IPS-20b (cell line): ENCODE measurements at regions not wholly inside any gene's neighbourhood (a gene's known extent, or its start where the extent isn't known, plus 50 kb on each side); places are given as distances from the start of the nearest gene placed in this dataset.

ENCODE experiments used
- H3K27ac ChIP-seq: one replicate; pipeline ENCODE4 v1.5.1; 2013; ENCODE audit warnings: low read length
- H3K27me3 ChIP-seq: 2 replicates; pipeline ENCODE4 v1.6.1; 2013; ENCODE audit warnings: mild to moderate bottlenecking, low read length, inconsistent platforms; ENCODE audit not compliant: insufficient read depth
- H3K36me3 ChIP-seq: 2 replicates; pipeline ENCODE4 v1.6.1; 2013; ENCODE audit warnings: low read depth, mild to moderate bottlenecking, inconsistent platforms, low read length, moderate library complexity; ENCODE audit not compliant: insufficient read depth
- H3K4me1 ChIP-seq: 2 replicates; pipeline ENCODE4 v1.6.1; 2013; ENCODE audit warnings: mild to moderate bottlenecking, control low read depth, inconsistent platforms, low read length, moderate library complexity; ENCODE audit not compliant: insufficient read depth
- H3K4me3 ChIP-seq: 2 replicates; pipeline ENCODE4 v1.5.1; 2013; ENCODE audit warnings: mild to moderate bottlenecking, low read length, inconsistent platforms
- H3K9ac ChIP-seq: 2 replicates; pipeline ENCODE4 v1.6.1; 2013; ENCODE audit warnings: low read depth, mild to moderate bottlenecking, inconsistent platforms, low read length, moderate library complexity
- H3K9me3 ChIP-seq: 2 replicates; pipeline ENCODE4 v1.6.1; 2013; ENCODE audit warnings: mild to moderate bottlenecking, low read depth, low read length, inconsistent platforms; ENCODE audit not compliant: insufficient read depth

DNA sequence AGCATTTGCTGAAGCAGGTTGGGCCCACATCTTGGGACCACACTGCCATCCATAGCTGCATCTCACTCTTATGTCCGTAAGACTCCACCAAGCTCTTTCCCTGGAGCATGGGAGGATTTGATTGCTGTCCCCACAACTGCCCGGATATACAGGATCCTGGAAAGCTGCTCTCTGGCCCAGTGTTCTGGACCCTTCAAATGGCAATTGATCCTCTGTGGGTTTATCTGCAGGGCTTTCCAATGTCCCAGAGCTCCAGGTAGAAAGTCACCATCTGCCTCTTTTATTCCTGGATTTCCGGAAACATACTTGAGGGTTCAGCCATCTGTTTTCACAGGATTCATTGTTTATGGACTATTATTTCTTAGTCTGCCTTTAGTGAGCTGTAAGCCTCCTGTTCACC, 214.6 kb downstream of the SREK1 start:
- no peaks in the 10 kb centered on the region for H3K4me1 ChIP-seq
- no peak overlapping the region for H3K9ac ChIP-seq
- H3K27ac ChIP-seq = no peak overlapping the region
- H3K27me3 ChIP-seq = no peaks in the 10 kb centered on the region
- no peak overlapping the region for H3K4me3 ChIP-seq
- H3K9me3 ChIP-seq = no peaks in the 10 kb centered on the region
- H3K36me3 ChIP-seq = no peaks in the 10 kb centered on the region

DNA sequence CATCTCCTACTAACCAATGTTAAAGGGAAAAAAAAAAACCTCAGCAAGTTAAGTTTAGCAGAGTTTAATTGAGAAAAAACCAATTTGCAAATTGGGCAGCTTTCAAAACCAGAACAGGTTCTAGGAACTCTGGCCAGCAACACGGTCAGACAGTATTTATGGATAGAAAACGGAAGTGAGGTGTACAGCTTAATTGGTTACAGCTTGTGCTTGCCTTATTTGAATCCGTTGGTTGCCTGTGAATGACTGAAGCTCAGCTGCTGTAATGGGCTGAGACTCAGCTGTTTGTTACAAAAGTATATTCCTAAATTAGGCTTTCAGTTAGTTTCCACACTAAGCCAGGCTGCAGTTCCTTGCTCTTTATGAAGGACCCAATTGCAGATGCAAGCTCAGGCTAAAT, 217.0 kb downstream of the SREK1 start:
- no peak overlapping the region for H3K9ac ChIP-seq
- H3K4me1 ChIP-seq = no peaks in the 10 kb centered on the region
- no peaks in the 10 kb centered on the region for H3K9me3 ChIP-seq
- no peaks in the 10 kb centered on the region for H3K27me3 ChIP-seq
- no peak overlapping the region for H3K4me3 ChIP-seq
- no peak overlapping the region for H3K27ac ChIP-seq
- no peaks in the 10 kb centered on the region for H3K36me3 ChIP-seq

DNA sequence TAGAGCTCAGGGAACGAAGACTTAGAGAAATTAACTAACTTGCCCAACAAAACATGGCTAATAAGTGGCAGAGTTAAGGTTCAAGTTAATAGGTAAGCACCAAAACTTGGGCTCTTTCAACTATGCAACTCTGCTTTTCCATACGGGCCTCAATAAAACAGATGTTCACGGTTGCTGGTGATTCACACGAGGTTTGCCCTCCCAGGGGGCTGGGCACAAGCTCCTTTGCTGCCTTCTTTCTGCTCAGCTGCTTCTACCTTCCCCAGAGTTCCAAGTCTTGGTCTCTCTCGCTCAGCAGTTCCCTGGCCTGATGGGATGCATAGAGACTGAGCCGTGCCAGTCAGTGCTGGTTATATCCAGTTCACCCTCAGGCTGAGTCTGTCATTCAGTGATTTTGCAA, 217.9 kb downstream of the SREK1 start:
- H3K4me3 ChIP-seq = no peak overlapping the region
- no peak overlapping the region for H3K9ac ChIP-seq
- no peak overlapping the region for H3K27ac ChIP-seq
- H3K27me3 ChIP-seq = no peaks in the 10 kb centered on the region
- no peaks in the 10 kb centered on the region for H3K9me3 ChIP-seq
- H3K4me1 ChIP-seq = no peaks in the 10 kb centered on the region
- no peaks in the 10 kb centered on the region for H3K36me3 ChIP-seq

DNA sequence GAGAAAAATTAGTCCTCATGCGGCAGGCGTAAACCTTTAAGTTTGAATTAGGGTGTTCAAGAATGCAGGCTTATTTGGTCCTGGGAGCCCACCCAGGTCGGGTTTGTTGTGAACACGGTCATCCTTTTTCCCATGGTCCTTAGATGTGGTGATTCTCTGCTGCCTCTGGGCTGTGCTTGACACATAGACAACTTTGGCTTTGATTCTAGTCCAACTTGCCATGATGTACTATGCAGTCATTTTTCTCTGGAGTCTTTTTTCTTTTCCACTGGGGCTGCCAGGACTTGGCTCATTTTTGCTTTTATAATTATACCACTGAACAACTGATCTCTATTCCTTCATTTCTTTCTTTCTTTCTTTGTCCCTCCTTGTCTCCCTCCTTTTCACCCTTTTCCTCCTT, 218.6 kb downstream of the SREK1 start:
- H3K27me3 ChIP-seq = no peaks in the 10 kb centered on the region
- H3K4me3 ChIP-seq = no peak overlapping the region
- H3K9me3 ChIP-seq = no peaks in the 10 kb centered on the region
- no peaks in the 10 kb centered on the region for H3K4me1 ChIP-seq
- no peaks in the 10 kb centered on the region for H3K36me3 ChIP-seq
- no peak overlapping the region for H3K27ac ChIP-seq
- no peak overlapping the region for H3K9ac ChIP-seq

DNA sequence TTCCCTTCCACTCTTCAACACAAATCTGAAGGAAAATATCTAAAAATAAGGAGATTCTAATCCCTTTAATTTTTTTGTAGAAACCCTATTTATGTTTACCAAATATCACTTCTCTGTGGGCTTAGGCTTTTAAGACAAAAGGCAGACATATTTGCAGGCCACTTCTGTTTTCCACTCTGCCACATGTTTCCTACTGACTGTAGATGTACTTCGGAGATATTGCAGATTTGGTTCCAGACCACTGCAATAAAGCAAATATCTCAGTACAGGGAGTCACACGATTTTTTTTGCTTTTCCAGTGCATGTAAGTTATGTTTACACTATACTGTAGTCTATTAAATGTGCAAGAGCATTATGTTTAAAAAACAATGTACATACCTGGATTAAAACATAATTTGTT, 219.0 kb downstream of the SREK1 start:
- no peaks in the 10 kb centered on the region for H3K36me3 ChIP-seq
- H3K27ac ChIP-seq = no peak overlapping the region
- H3K27me3 ChIP-seq = no peaks in the 10 kb centered on the region

DNA sequence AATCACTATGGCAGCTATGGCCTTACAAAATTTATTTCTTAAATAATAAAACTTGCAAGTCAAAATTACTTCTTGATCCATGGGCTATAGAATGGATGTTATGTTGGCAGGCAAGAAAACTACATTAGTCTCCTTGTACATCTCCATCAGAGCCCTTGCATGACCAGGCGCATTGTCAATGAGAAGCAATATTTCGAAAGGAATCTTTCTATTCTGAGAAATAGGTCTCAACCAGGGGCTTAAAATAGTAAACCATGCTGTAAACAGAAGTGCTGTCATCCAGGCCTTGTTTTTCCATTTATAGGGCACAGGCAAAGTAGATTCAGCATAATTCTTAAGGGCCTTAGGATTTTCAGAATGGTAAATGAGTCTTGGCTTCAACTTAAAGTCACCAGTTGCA, 220.1 kb downstream of the SREK1 start:
- Histone ChIP-seq H3K27ac (no peak overlapping the region), H3K4me1 (no peaks in the 10 kb centered on the region), H3K4me3 (no peak overlapping the region), H3K9ac (no peak overlapping the region), H3K36me3 (no peaks in the 10 kb centered on the region), H3K9me3 (no peaks in the 10 kb centered on the region), H3K27me3 (no peaks in the 10 kb centered on the region)

More for the DNA sequence above, 219.0 kb downstream of the SREK1 start:
- Histone ChIP-seq H3K9me3 (no peaks in the 10 kb centered on the region), H3K4me3 (no peak overlapping the region), H3K4me1 (no peaks in the 10 kb centered on the region), H3K9ac (no peak overlapping the region)

DNA sequence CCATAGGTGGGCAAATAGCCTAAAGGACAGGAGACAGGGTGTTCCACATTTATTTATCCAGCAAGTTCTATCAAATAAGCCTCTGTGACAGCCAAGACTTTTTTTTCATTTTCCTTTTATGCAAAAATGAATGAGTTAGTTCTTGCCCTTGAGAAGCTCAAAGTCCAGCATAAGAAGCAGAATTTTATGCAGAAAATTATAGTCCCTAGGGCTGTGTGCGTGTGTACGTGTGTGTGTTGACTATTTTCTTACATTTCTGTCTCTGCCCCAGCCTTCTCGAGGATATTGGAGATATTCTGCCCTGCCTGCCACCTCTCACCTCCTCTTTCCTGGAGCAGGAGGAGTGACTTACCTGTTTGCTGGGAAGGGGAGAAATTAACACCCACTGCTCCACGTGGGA, 221.9 kb downstream of the SREK1 start:
- Histone ChIP-seq H3K9ac (no peak overlapping the region), H3K36me3 (no peaks in the 10 kb centered on the region), H3K9me3 (no peaks in the 10 kb centered on the region), H3K27me3 (no peaks in the 10 kb centered on the region), H3K27ac (no peak overlapping the region), H3K4me3 (no peak overlapping the region), H3K4me1 (no peaks in the 10 kb centered on the region)

DNA sequence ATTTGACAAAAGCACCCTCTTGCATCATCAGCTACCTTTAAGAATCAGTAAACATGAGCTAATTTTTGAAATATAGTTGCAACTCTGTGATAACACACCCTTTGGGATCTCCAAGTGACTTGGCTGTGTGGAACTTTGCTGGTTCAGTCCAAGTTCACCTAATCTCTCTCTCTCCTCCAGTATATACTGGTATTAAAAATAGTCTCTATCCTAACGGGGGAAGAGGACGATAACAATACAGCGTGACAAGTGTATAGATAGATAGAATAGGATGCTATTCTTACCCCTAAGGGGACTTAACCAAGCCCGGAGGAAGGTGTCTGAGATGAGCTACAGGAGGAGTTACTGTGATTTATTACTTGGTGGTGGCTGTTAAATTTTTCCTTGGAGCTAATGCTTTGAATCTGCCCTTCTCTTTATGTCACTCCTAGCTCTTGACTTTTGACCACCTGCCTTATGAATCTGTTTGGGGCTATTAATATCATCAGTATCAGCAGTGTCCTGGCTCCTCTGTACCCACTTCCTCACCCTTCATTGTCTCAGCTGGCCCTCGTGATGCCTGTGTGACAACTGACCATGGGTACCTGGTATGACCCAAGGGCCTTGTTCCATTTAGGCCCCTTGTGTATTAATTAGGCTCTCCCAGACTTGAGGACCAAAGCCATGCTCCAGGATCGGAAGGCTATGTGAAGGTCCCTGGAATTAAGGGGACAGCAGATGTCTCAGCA, 223.9 kb downstream of the SREK1 start:
- H3K36me3 ChIP-seq = no peaks in the 10 kb centered on the region
- no peak overlapping the region for H3K4me3 ChIP-seq
- H3K27ac ChIP-seq = no peak overlapping the region
- H3K9ac ChIP-seq = no peak overlapping the region
- no peaks in the 10 kb centered on the region for H3K9me3 ChIP-seq
- no peaks in the 10 kb centered on the region for H3K27me3 ChIP-seq
- H3K4me1 ChIP-seq = no peaks in the 10 kb centered on the region

DNA sequence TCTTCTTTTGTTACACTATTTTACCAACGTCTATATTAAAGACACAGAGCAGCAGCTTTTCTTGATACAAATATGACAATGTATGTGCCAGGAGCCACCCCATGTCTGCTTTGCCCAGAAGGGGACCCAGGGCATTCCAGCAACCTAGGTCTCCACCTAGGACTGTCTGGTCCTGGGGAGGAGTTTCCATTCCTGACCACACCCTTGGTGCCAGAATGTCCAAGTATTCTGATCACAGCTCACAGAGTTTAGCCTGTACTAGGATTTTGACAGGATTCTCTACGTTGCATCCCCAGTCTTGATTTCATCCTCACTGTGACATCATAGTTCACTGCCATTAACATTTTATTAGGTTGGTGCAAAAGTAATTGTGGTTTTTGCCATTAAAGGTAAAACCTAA, 224.7 kb downstream of the SREK1 start:
- H3K4me3 ChIP-seq = no peak overlapping the region

DNA sequence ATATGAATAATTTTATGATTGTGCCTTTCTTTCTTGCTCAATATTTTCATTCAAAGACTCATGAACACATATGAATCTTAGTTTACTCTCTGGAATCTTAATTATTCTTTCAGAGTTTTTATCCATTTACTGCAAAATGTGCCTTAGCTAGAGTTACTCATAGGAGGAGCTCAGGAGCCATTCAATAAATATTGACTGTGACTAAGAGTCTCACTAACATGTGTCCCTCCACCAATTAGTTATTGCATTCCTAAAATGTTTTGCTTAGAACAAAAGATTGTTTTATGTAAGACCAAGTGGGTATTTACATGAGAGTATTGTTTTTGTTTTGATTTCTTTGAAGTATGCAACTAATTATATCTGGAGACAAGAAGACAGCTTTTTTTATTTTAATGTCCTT, 218.4 kb upstream of the MAST4 start:
- H3K4me1 ChIP-seq = no peaks in the 10 kb centered on the region
- H3K9me3 ChIP-seq = no peaks in the 10 kb centered on the region
- H3K27me3 ChIP-seq = no peaks in the 10 kb centered on the region
- no peaks in the 10 kb centered on the region for H3K36me3 ChIP-seq
- no peak overlapping the region for H3K4me3 ChIP-seq
- no peak overlapping the region for H3K27ac ChIP-seq
- H3K9ac ChIP-seq = no peak overlapping the region

More for the DNA sequence above, 224.7 kb downstream of the SREK1 start:
- Histone ChIP-seq H3K4me1 (no peaks in the 10 kb centered on the region), H3K9me3 (no peaks in the 10 kb centered on the region), H3K27me3 (no peaks in the 10 kb centered on the region), H3K9ac (no peak overlapping the region), H3K27ac (no peak overlapping the region), H3K36me3 (no peaks in the 10 kb centered on the region)

DNA sequence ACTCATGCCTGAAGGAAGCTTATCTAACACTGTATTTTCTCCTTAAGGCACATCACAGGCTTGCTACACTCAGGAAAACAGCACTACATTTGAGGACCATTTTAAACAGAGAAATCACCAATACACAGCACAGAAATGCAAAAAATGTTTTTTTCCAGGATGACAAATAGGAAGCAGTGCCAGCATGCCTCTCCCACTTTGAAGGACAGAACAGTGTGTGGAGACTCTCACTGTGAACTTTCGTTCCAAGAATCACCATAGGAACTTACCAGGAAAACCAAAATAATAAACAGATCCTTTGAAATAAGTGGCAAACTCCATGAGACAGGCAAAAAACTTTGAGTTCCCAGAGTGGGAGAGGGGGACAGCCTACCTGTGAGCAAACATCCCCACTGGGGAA, 217.8 kb upstream of the MAST4 start:
- H3K9me3 ChIP-seq = no peaks in the 10 kb centered on the region
- H3K4me1 ChIP-seq = no peaks in the 10 kb centered on the region
- H3K27ac ChIP-seq = no peak overlapping the region
- no peak overlapping the region for H3K4me3 ChIP-seq
- no peaks in the 10 kb centered on the region for H3K27me3 ChIP-seq
- H3K9ac ChIP-seq = no peak overlapping the region
- H3K36me3 ChIP-seq = no peaks in the 10 kb centered on the region

DNA sequence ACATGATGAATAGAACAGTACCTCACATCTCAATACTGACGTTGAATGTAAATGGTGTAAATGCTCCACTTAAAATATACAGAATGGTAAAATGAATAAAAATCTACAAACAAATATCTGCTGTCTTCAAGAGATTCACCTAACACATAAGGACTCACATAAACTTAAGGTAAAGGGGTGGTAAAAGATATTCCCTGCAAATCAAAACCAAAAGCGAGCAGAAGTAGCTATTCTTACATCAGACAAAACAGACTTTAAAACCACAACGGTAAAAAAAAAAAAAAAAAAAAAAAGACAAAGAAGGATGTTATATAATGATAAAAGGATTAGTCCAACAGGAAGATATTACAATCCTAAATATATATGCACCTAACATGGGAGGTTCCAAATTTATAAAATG, 214.0 kb upstream of the MAST4 start:
- no peaks in the 10 kb centered on the region for H3K36me3 ChIP-seq
- no peak overlapping the region for H3K9ac ChIP-seq
- no peak overlapping the region for H3K27ac ChIP-seq
- H3K4me1 ChIP-seq = no peaks in the 10 kb centered on the region
- no peaks in the 10 kb centered on the region for H3K9me3 ChIP-seq
- H3K27me3 ChIP-seq = no peaks in the 10 kb centered on the region
- H3K4me3 ChIP-seq = no peak overlapping the region
